Hematopoietic multipotent progenitor cell treated with erythropoietin and hydrocortisone succinate and interleukin-3 and kit ligand, for 15 days (in vitro differentiated cells): ENCODE measurements at regions not wholly inside any gene's neighbourhood (a gene's known extent, or its start where the extent isn't known, plus 50 kb on each side); places are given as distances from the start of the nearest gene placed in this dataset.
"Not testable (repeated sequence)": the region's sequence is repeated elsewhere in the genome, so short reads cannot be mapped to it uniquely, and the experiment has no call there.

Experiments used
- DNase-seq: peaks from one replicate; pipeline ENCODE4 v3.0.0-alpha.2; 2015; ENCODE audit warnings: low spot score

DNA sequence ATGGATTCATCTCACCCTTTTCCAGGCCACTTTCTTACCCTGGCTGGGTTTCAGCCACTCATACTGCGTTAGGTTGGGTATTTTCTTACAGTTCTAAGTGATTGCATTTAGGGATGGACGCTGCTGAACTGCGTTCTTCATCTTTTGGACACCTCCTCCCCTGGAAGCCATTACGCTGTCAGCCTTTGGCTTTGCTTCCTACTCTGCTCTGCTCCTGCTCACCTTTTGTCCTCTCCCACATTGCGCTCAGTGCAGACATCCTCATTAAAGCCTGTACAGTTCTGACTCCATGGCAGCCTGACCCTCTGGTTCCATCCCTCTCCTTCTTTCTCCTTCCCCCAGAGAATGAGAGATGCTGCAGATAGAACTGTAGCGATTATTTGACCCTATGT is 108.9 kb downstream of the SRGAP2 start:
- not testable (repeated sequence) for DNase-seq

DNA sequence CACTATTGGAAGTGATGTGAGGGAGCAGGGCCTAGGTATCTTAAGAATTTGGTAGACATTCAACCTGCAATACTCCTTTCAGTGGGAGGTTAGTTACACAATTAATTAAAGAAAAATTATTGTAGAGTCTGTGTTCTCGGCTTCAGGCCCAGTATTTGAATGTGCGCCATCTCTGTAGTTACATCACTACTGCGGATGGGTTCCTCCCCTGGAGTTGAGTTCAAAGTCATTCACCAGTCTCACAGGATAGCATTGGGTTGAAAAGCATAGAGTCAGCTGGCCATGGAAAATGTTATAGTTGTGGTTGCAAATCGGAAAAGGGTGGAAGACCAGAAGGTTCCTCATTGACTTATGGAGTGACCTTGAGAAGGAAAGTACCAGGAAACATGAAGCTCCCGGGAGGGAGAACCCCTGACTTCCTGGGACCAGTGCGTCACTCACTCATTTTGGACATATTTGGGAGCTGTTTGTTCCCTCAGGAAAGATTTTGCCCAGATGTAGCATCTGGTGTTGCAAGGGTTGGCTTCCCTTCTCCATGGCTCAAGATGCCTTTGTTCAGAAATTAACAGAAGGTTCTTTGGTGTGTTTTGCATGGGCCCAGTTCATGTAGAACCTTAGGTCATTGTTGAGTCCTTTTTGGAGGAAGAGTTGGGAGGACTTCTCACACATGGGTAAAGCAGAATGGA is 111.8 kb downstream of the SRGAP2 start:
- DNase-seq = not testable (repeated sequence)

- not testable (repeated sequence) for DNase-seq
Measured at GRCh38 chr1:206316901-206317300, 113.6 kb downstream of the SRGAP2 start.

- DNase-seq = not testable (repeated sequence)
Measured at GRCh38 chr1:206317878-206318514, 114.7 kb downstream of the SRGAP2 start.

GRCh38 chr1:206320227-206320626 is 116.9 kb downstream of the SRGAP2 start:
- not testable (repeated sequence) for DNase-seq

DNA sequence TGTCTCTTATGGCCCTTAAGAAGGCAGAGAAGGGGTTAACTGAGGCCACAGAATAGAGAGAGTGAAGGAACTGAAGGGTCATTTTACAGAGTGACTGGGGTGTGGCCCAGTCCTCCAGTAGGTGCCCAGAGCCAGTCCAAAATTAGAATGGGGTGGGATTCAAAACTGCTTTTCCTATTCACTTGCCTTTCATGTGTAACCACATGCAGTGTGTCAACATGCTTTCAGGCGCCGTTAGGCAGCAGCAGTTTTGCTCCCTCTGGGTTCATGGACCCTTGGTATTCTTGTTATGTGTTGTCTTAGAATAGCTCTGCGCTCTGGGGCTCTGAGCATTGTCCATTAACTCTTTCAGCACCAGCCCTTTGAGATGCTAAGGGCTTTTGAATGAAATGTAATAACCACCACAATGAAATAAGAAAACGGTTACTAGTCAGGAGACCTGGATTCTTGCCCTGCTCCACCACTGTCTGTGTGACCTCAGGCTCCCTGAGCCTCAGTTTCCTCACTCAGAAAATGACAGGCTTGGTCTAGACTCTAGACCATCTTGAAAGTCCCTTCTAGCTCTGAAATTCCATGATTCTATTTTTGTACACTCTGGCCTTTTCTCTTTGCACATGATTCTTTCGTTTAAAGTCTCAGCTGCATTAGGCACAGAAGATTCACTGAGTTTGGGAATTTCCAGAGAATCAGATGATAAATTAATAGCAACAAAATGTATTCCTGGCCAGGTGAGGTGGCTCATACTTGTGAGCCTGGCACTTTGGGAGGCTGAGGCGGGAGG is 123.0 kb downstream of the SRGAP2 start:
- not testable (repeated sequence) for DNase-seq

GRCh38 chr1:206331597-206331996 is 128.3 kb downstream of the SRGAP2 start:
- not testable (repeated sequence) for DNase-seq

DNA sequence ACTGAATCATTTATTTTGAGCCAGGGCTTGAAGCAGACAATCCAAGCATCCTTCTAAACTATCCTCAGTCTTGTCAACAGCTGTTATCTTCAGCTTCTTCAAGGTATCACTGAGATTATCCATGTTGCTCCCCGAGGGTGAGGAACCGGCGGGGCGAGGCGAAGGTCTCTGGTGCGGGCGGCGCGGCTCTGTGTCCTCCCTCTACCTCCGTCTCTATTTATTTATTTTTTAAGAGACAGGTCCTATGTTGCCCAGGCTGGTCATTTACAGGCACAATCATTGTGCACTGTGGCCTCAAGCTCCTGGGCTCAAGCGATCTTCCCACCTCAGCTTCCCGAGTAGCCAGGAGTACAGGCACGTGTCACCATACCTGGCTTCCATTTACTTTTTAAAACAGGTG is 130.0 kb downstream of the SRGAP2 start:
- DNase-seq = not testable (repeated sequence)

DNA sequence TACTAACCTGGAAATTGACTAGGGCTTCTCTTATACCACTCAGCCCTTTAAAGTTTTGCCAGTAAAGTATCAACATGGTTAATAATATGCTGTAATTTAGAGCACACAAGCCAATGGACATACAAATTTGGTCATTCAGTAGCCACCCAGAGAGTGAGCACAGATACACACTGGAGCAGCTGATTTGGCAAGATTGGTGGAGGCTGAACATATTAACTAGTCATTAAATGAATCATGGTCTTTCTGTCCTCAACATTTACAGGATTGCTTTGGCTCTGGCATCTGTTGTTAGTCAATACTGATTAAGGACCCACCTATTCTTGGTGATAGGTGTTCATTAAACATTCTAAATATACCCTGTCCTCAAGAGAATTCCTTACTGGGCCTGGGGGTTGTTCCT is 130.6 kb downstream of the SRGAP2 start:
- not testable (repeated sequence) for DNase-seq

- not testable (repeated sequence) for DNase-seq
Measured at GRCh38 chr1:206334481-206334880, 131.1 kb downstream of the SRGAP2 start.

GRCh38 chr1:206335162-206335561 is 131.8 kb downstream of the SRGAP2 start:
- not testable (repeated sequence) for DNase-seq

DNA sequence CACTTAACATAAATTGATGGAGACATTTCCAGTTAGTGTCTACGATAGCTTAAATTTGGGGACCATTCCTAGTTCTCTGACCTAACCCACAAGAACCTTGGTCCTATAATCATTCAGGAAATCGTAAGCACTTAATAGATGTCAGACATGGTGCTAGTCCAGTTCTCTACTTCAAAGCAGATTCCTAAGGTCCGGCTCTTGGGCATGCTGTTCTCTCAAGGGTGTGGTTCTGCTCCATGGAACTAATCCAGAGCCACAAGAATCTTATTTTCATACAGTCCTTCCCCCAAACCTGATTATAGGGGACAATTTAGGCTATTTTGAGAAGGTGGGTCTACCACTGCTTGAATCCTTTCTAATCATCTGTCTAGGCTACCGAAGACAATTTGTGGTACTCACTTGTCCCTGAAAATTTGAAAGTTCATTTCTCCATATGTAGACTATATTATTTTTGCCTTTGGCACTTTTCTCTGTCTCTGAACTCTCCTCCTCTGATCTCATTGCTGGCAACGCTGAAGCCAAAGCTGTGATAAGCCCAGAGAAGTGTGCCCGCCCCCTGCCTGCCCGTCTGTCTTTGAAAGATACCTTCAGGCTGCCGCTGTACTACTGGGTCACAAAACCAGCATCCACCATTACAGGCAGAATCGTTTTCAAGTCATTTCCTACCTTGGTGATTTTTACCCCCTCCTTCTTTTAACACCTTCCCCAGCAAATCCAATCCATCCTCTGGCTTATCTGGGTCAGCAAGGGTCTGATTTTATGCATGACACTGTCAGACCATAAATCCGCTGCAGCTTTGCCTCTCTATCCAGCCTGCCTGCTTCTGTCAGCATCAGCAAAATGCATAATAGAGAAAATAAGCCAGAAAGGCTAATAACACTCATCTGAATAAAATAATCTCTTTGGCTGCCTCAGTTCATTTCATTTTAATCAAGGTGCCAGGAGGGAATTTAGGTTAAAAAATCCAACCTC is 132.8 kb downstream of the SRGAP2 start:
- DNase-seq = not testable (repeated sequence)

DNA sequence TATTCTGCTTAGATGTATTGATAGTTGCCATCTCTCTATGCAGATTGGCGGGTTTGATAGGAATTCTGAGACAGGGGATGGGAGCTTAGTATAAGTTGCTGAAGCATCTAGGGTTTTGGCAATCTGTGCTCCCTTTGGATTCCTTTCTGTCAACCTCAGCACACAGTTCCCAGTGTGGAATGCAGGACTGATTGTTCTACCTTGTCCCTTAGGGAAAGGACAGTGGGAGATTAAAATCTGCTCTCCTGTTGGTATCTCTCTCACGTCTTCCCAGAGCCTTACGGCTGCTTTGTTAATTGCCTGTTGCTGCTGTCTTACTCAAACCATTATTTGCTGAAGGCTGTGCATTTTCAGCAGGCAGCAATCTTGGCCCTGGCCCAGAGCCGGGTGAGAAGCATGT is 133.3 kb upstream of the IKBKE start:
- DNase-seq = not testable (repeated sequence)

- not testable (repeated sequence) for DNase-seq
Measured at GRCh38 chr1:206350493-206351275, 119.6 kb upstream of the IKBKE start.

- DNase-seq = not testable (repeated sequence)
Measured at GRCh38 chr1:206351276-206352052, 118.8 kb upstream of the IKBKE start.

DNA sequence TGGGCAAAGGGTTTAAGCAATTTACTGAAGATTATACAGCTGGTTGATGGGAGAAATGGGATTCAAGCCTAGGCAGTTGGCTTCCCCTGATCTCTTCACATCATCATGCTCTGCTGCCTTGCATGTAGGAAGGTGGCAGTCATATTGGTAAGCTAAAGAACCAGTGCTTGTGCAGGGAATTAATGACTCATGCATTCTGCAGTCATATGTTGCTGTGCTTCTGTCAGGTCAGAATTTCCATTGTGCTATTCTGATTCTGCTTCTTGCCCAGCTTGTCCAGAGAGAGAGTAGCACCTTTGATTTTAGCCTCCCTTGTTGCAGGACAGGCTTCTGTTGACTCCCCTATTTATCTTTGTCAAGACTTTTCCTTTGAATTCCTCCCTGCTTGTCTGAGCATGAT is 114.0 kb upstream of the IKBKE start:
- not testable (repeated sequence) for DNase-seq

GRCh38 chr1:206357962-206358361 is 112.3 kb upstream of the IKBKE start:
- not testable (repeated sequence) for DNase-seq

- not testable (repeated sequence) for DNase-seq
Measured at GRCh38 chr1:206358771-206359170, 111.5 kb upstream of the IKBKE start.

- DNase-seq = not testable (repeated sequence)
Measured at GRCh38 chr1:206359377-206359776, 110.9 kb upstream of the IKBKE start.

DNA sequence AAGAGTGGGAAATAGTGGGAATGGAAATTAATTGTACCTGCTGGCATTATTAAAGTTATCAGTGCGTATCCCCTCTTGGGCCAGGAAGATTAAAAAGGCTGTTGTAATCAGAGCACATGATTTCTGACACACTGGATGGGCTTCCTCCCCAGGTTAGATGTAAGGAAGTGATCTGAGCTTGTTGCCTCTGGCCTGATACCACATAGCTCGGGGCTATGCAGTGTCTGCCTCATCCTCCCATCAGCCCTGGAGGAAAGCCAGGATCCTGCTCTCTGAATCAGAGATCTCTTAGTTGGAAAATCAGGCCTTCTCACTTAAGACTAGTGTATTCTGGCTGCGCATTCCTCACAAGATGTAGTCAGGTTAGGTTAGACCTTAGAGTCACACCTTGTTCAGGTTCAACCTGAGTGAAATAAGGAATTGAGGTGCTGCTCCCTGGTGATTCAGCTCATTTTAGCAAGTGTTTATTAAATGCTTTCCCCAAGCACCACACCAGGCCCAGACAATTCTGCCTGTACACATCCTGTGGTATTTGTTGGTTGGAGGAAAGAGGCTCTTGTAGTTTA is 108.2 kb upstream of the IKBKE start:
- DNase-seq = not testable (repeated sequence)
